ENCODE measurements at regions not wholly inside any gene's neighbourhood (a gene's known extent, or its start where the extent isn't known, plus 50 kb on each side); places are given as distances from the start of the nearest gene placed in this dataset.

- DNase-seq (ENCODE audit: low read depth in 4 of 4, low spot score in 1 of 4), result no peak
Observed at GRCh38 chr2:237268004-237268708, 145.8 kb downstream of the COL6A3 start.

- DNase-seq (ENCODE audit: low read depth in 4 of 4, low spot score in 1 of 4), result no peak
Observed at GRCh38 chr2:237269138-237269875, 144.7 kb downstream of the COL6A3 start.

- no peak for DNase-seq (ENCODE audit: low read depth in 4 of 4, low spot score in 1 of 4)
Observed at GRCh38 chr2:237270520-237270919, 143.4 kb downstream of the COL6A3 start.

GRCh38 chr2:237271698-237272652 is 142.0 kb downstream of the COL6A3 start:
- DNase-seq (ENCODE audit: low read depth in 4 of 4, low spot score in 1 of 4), result no peak
